Hematopoietic multipotent progenitor cell treated with erythropoietin and hydrocortisone succinate and interleukin-3 and kit ligand, for 6 days (in vitro differentiated cells): ENCODE measurements at regions not wholly inside any gene's neighbourhood (a gene's known extent, or its start where the extent isn't known, plus 50 kb on each side); places are given as distances from the start of the nearest gene placed in this dataset.

Source experiments
- DNase-seq: peaks from one replicate; pipeline ENCODE4 v3.0.0-alpha.2; 2015

DNA sequence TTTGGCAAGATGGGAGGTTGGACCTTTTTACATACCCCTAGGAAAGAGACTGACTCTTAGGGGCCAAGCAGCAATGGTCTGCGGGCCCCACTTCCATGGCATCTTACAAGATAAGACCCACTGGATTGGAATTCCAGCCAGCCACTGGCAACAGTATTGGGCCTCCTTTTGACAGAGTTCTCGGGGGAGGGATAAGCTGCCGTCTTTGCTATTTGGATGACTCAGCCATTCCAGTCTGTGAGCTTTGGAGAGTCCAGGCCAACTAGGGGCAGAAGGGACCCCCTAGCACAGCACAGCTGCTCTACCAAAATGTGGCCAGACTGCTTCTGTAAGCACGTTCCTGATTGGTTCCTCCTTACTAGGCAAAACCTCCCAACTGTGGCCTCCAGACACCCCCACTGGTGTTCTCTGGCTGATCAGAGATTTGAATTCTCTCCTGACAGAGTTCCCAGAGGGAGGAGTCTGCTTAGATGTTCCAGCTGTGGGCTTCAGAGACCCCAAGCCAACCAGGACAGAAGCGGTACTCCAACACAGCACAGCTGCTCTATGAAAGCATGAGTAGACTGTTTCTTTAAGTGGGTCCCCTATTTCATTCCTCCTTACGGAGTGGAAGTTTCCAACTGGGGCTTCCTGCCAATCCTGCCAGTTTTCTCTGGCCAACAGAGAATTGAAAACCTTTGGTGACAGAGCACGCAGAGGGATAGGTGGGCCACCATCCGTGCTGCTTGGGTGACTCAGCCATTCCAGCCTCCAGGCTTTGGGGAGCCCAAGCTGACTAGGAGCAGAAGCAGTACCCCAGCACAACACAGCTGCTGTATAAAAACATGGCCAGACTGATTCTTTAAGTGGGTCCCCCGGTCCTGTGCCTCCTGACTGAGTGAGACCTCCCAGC is 672.1 kb upstream of the RIOK2 start:
- DNase-seq, result no peak

DNA sequence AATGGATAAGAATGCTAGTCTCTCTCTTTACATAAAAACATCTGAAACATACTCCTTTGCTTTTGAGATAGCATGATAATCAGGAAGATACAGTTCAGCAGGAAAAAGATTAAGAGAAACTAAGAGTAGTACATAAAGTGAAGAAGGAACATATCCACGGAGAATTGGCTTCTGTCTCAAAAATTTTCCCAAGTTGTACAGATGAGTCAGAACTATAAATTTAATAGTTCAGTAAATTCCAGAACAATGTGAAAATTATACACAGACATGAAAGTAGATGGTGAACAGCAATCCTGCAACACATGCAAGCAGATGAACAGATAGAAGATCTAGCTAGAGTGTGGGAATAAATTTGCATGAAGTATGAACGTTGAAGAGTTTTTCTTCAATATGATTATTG is 691.4 kb upstream of the RIOK2 start:
- no peak for DNase-seq

DNA sequence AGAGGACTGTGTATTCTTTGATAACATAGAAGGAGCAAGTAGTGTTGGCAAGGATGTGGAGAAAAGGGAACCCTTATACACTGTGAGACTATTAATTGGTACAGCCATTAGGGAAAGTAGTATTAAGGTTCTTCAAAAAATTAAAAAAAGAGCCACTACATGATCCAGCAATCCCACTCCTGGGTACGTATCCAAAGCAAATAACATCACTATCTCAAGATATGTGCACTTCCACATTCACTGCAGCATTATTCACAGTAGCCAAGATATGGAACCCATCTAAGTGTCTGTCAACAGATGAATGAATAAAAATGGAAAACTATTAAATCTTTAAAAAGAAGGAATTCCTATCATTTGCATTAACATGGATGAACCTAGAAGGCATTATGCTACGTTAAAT is 693.2 kb upstream of the RIOK2 start:
- no peak for DNase-seq

DNA sequence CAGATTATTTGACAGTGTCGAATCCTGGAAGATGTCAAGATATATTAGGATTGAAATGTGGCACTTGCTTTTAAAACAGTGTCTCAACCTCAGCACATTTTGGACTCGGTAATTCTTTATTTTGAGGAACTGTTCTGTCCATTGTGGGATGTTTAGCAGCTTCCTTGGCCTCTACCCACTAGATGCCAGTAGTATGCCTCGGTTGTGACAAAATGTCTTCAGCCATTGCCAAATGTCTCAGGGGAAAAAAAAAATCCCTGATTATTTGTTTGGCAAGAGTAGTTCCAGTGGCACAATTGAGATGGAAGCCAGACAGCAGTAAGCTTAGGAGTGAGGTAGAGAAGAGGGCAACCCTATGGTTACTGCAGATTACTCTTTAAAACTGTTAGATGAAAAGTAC is 694.5 kb upstream of the RIOK2 start:
- DNase-seq, result no peak

DNA sequence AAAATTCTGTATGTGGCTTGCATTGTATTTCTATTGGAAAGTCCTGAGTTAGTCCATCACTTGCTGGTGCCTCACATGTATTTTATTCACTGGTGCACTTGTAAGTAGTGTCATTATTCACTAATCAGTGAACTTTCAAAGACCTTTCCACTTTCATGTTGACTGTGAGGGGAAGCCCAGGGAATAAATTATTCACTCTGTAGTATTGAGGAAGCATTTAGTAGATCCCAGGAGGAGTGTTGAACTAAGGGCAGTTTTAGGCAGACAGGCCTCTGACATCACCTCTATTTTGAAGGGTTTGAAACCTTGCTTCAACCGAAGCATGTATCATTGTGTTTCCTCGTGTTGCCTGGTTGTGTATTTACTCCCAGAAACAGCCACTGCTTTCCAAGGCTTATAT is 705.4 kb upstream of the RIOK2 start:
- DNase-seq, result no peak

DNA sequence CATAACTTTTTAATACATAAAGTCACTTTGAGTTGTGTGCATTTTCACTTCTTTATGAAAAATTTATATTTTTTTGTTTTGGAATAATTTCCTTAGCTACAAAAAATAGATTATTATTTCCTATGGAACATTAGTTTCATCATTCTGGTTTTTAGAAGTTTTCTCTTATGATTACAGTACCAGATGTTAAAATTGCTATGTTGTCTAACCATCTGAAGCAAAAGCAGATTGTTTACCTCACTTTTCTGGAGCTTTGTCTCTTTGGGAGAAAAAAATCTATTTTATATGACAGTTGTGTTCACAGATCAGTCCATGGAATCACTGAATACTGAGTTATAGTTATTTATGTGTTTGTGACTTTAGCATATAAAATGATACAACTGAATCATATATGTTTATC is 708.9 kb upstream of the RIOK2 start:
- DNase-seq, result no peak

DNA sequence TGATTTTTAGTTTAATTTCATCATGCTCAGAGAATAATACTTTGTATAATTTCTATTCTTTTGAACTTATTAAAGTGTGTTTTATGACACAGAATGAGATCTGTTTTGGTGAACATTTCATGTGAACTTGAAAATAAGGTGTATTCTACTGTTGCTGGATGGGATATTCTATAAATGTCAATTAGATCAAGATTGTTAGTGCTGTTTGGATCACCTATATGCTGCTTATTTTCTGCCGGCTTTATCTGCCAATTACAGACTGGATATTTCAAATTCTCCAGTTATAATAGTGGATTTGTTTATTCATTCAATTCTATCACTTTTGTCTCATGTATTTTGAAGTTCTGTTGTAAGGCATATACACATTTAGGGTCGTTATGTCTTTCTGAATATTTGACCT is 720.7 kb upstream of the RIOK2 start:
- DNase-seq, result no peak

DNA sequence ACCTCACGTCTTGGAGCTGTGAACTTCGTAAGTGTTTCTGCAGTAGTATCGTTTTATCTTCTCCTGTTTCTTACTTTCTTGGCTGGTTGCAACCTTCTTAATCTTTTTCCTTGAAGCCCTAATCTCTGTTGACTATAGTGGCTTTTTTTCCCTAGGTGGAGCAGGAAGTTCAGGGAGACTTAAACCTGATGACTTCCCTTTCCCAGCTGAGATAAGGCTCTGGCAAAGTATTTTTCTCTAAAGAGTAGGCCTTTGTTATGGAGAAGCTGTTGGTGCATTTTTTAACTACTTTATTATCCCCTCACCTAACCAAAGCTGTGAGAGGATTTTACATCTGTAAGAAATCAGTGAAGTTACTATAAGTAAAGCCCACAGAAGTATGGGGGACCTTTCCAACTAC is 723.1 kb upstream of the RIOK2 start:
- DNase-seq, result no peak

DNA sequence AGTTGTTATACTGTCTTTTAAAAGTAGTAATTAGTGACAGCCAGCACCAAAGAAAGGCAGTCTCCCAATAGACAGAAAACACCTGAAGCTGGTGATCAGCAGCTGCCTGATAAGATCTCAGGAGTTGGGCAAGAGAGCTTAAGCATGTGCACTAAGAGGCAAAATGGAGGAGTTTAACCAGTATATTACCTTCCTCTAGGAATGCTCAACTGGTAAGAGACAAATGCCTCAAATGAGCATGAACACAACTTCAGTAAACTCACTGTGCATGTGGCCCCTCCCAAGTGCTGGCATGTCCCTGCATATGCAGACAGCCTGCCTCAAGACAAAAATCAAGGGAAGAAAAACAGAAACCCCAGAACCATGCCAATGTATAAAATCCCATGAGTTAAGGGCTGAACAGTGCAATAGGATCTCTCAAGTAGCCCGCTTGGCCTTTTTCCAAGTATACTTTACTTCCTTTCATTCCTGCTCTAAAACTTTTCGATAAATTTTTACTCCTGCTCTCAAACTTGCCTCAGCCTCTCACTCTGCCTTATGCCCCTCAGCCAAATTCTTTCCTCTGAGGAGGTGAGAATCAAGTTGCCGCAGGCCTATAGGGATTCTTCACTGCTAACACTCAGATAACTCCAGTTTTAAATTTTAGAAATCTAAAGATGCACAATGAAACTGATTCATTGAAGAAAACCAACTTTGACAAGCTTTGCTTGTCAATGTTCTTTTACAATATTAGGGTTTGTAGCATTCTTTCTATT is 724.8 kb upstream of the RIOK2 start:
- DNase-seq, result no peak

DNA sequence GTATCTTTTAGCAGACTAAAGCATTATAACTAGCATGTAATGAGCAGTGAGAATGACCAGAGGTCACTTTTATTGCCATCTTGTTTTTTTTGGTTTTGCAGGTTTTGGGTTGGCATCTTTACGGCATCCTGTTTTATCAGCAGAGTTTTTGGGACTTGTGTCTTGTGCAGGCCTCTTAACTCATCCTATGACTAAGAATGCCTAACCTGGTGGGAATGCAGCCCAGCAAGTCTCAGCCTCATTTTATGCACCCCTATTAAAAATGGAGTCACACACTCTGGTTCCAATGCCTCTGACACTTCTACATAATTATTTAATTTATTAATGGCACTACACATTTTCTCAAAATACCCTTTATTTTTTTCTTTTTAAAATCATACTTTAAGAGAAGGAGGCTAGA is 726.5 kb upstream of the RIOK2 start:
- DNase-seq, result no peak

DNA sequence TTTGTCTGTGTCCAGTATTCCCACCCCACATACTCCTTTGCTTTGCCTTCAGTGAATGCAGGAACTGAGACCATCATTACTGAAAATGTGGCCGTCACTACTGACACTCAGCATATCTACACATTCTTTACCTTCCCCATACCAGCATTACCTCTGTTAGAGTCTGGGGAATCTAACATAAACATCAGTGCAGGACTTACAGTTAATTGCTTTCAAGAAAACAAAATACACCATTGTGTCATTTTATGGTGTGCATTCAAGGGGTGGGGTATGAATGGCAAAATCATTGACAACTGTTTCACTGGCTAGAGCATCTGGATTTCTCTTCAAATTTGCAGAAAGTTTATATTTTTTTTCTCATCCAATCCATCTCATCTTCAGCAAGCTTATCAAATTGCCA is 731.4 kb upstream of the RIOK2 start:
- DNase-seq, result no peak

DNA sequence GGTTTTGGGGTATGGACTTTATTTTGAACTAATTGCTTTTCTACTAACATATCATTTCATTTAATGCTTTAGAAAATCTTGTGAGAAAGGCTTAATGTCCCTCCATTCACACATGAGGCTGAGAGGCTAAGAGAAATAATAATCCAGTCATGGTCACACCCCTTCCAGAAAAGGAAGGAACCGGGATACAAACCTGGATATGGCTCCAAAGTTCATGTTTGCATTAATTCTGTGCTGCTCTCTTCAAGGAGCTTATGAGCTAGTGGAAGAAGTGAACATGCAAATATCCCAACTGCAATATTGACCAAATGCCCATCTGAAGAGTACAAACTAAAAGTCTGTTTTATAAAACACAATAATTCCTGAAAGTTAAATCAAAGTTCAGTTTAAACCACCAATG is 732.1 kb upstream of the RIOK2 start:
- DNase-seq, result no peak

DNA sequence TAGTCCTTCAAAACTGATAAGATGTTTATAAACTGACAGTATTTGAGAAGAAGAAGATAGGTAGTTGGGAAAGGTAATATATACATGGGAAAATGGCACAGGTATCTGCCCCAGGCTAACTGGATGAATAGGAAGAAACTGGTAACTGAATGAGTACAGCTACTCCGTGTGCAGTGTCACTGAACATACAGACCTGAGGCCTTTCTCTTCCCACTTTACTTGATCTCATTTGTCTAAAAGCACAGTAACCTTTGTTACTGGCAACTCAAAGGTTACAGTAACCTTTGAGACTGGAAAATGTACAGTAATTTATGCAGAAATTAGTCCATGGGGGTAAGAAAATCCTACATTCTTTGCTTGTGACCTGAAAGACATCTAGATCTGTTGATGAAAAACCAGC is 735.0 kb upstream of the RIOK2 start:
- no peak for DNase-seq

DNA sequence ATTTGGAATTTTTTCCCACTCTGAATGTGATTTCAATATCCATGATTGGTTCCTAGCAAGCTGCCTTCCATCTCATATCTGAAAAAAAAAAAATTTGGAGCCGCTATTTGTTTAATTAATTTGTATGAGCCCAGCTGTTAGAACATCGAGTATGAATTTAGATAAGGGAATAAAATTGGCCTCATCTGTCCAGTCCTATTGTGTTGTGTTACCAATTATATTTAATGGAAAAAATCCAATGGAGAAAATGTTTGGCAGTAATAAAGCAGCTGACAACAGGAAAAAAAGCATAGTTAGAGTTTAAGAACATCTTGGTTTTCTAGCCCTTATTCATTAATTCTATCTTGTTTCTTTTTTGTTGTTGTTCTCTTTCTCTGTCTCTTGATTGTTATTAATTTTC is 735.6 kb upstream of the RIOK2 start:
- DNase-seq, result no peak

DNA sequence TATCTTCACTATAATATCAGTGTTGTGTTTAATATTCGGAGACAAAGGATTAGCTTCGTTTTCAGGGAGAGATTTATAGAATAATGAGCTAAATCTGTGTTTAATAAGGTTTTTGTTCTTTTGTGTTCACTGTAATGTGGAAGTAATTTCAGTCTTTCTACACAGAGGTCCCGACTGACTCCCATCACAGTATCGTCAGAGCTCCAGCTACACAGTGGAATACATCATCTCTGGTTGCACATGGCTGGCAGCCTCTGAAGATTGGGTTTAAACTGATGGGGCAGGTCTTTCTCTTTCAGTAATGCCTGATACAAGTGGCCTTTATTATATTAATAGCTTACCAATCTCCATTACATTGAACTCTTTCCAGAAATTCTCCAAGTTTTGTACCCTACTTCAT is 736.7 kb upstream of the RIOK2 start:
- DNase-seq, result no peak

DNA sequence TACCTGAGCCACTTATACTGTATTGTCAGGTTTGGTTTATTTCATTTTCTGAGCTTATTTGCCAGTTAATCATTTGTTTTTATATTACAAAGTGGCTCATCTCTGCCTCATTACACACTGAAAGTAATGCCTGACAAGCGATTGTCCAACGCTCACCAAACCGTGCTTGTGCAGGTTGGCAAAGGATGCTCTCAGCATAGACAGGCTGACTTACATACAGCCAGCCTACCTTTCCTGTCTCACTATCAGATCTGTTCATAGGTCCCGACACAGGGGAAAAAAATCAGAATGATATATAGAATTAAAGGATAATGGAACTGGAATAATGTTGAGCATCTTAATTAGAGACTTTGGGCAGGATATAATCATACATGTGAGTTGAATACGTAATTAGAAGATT is 739.7 kb upstream of the RIOK2 start:
- no peak for DNase-seq

DNA sequence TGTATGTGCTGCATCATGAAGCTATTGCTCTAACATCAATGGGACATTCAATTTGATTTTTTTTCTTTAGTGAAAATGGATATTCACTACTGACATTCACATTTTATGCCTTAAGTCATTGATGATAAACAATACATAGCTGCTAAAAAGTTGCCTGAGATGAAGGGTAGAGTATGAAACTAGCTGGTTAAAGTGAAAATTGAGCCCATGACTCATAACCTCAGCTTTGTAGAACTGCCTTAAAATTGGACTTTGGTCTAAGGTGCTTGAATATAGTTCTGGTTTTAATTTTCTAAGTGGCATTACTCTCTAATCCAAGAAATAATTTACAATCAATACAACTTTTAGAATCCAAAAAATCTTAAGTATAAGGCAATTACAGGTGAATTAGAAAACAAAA is 740.4 kb upstream of the RIOK2 start:
- DNase-seq, result no peak

DNA sequence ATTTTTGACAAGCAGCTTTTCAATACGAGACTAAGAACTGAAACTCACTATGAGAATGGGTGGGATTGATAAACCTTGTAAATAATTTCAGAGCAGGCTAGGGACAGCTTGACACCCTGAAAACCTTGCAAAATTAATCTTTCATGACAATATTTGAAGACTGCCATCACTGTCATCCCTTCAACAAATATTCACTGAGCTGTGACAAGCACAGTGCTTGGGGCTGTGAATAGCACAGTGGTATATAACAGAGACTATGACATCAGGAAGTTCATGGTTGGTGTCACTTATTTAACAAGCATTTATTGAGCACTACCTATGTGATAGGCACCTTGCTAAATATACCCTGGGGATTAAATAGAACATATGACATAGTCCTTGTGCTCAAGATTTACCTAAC is 741.0 kb upstream of the RIOK2 start:
- no peak for DNase-seq

DNA sequence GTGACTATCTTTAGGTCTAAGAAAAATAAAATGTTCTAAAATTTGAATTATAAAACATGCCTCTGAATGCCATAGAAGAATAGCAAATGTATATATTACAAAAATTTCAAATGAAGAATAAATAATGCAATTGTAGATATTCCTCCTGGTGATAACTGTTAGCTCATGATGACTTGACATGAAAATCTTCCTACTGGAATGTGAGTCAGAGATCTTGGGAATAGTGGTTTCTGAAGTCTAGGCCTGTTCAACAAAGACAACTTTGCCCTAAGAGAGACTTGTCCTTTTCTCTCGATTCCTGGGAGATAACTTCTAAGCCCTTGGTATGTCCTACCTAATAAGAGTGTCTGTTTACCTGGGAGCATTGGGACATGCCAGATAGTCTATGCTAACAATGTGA is 746.3 kb upstream of the RIOK2 start:
- no peak for DNase-seq

DNA sequence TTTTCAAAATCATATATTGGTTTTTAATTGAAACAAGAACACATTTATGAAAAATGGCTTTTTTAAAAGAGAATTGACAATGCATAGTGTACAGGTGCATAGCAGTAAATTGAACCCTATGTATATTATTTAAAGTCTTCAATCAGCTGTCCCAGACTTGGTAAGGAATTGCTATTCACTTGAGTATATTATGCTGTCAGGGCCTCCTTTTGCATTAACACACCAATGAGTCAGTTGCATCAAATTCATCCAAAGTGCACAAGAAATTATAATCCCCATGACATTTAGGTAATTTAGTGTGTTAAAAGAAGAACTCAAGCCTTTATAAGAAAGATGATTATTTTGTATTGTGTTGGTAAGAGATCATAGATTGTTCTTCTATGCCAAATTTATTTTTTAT is 748.8 kb upstream of the RIOK2 start:
- DNase-seq, result no peak

DNA sequence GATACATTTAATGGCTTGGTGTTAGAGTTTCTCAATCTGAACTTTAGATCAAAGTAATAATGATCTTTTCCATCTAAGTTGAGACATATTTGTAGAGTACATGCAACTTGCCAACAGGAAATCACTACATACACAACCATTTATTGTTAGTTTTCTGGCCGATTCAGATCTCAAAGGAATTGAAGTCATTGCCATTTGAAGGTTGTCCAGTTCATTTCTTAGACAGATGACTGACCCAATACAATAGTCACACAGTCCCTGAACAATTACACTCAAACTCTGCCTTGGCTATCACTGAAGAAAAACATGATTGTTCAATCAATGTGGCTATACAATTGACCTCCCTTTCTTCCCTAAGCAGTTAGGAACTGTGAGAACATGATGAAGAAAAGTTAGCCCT is 753.2 kb upstream of the RIOK2 start:
- DNase-seq, result no peak

DNA sequence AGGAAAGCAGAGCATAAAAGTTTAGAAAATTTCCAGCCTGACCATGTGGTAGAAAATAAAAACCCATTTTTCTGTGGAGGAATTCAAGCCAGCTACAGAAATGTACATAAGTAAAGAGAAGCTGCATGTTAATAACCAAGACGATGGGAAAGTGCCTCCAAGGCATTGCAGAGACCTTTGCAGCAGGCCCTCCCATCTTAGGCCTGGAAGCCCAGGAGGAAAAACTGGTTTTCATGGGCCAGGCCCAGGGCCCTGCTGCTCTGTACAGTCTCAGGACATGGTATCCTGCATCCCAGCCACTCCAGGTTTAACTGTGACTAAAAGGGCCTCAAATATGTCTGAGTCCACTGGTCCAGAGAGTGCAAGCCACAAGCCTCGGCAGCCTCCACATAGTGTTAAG is 754.8 kb upstream of the RIOK2 start:
- no peak for DNase-seq

DNA sequence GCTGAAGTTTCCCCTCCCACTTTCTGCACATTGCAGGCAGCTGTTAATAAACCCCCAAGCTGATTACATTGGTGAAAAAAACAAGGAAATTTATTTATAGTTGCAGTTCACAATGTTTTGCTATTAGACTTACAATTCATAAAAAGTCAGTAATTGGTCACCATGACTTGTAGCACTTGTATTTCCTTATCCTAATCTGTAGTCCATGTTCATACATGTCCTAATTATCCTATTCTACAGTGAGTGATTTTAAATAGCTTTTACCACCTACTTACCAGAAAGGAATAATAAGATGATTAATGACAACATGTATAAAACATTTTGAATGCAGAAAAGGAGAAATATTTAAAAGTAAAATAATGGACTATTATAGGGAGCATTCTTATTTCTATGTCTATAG is 760.0 kb upstream of the RIOK2 start:
- no peak for DNase-seq

DNA sequence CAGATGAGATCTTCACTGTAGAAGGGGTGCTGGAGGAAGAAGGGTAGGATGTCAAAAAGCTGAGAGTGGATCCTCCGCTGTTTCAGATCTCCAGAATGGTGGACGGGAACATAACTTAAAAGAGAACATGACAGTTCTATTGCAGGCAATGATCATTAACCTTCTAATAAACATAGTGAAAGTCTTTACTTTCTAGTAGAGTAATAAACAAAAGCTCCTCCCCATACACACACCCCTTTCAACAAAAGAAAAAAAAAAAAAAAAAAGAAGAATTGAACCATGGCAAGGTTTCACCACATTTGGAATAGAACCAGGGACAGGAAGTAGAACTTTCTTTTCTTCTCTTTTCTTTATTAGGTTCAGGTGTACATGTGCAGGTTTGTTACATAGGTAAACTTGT is 768.1 kb upstream of the RIOK2 start:
- no peak for DNase-seq

DNA sequence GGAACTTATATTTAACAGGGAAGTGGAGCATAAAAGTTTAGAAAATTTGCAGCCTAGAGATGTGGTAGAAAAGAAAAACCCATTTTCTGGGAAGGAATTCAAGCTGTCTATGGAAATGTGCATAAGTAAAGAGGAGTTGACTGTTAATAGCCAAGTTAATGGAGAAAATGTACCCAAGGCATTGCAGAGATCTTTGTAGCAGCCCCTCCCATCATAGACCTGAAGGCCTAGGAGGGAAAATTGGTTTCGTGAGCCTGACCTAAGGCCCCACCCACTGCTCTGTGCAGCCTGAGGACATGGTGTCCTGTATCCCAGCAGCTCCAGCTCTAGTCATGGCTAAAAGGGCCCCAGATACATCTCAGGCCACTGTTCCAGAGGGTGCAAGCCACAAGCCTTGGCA is 772.4 kb upstream of the RIOK2 start:
- DNase-seq, result no peak
